MM.1S (cell line): ENCODE measurements at regions not wholly inside any gene's neighbourhood (a gene's known extent, or its start where the extent isn't known, plus 50 kb on each side); places are given as distances from the start of the nearest gene placed in this dataset.

Source experiments
- DNase-seq: peaks from one replicate; pipeline ENCODE4 v3.0.0-alpha.2; 2015
- H2AFZ ChIP-seq: fragments of 300-600 bp; sonication (generic); 2 replicates; pipeline ENCODE4 v1.6.0; 2016; ENCODE audit warnings: antibody characterized with exemption, low read length
- H3F3A ChIP-seq: fragments of 300-600 bp; sonication (generic); 2 replicates; pipeline ENCODE4 v1.6.1; 2016; ENCODE audit warnings: mild to moderate bottlenecking, antibody characterized with exemption, low read length, moderate library complexity, mixed read lengths; ENCODE audit not compliant: insufficient read depth
- H3K27ac ChIP-seq: fragments of 300-600 bp; sonication (generic); 2 replicates; pipeline ENCODE4 v1.5.1; 2016; ENCODE audit warnings: mild to moderate bottlenecking, low read length
- H3K27me3 ChIP-seq: fragments of 300-600 bp; sonication (generic); replicated peaks from 2 replicates; pipeline ENCODE4 v1.6.0; 2016; ENCODE audit warnings: low read length; ENCODE audit not compliant: insufficient read depth
- H3K36me3 ChIP-seq: fragments of 300-600 bp; sonication (generic); replicated peaks from 2 replicates; pipeline ENCODE4 v1.6.1; 2016; ENCODE audit warnings: mild to moderate bottlenecking, low read length, mixed read lengths; ENCODE audit not compliant: insufficient read depth
- H3K4me1 ChIP-seq: fragments of 300-600 bp; sonication (generic); 2 replicates; pipeline ENCODE4 v1.6.1; 2016; ENCODE audit warnings: low read length, mixed read lengths
- H3K4me2 ChIP-seq: fragments of 300-600 bp; sonication (generic); 2 replicates; pipeline ENCODE4 v1.6.0; 2016; ENCODE audit warnings: low read depth, low read length
- H3K4me3 ChIP-seq: fragments of 300-600 bp; sonication (generic); 2 replicates; pipeline ENCODE4 v1.5.1; 2016; ENCODE audit warnings: low read length, mixed read lengths
- H3K79me2 ChIP-seq: fragments of 300-600 bp; sonication (generic); 2 replicates; pipeline ENCODE4 v1.6.1; 2016; ENCODE audit warnings: mixed run types, low read length, mixed read lengths
- H3K9ac ChIP-seq: fragments of 300-600 bp; sonication (generic); 2 replicates; pipeline ENCODE4 v1.6.1; 2016; ENCODE audit warnings: low read length, mixed read lengths
- H3K9me2 ChIP-seq: fragments of 300-600 bp; sonication (generic); replicated peaks from 2 replicates; pipeline ENCODE4 v1.6.1; 2016; ENCODE audit warnings: mild to moderate bottlenecking, low read length, mixed read lengths; ENCODE audit not compliant: insufficient read depth
- H3K9me3 ChIP-seq: fragments of 300-600 bp; sonication (generic); replicated peaks from 2 replicates; pipeline ENCODE4 v1.6.1; 2016; ENCODE audit warnings: mild to moderate bottlenecking, low read length, mixed read lengths; ENCODE audit not compliant: insufficient read depth
- H4K20me1 ChIP-seq: fragments of 300-600 bp; sonication (generic); 2 replicates; pipeline ENCODE4 v1.6.1; 2016; ENCODE audit warnings: mild to moderate bottlenecking, low read length, moderate library complexity, mixed read lengths; ENCODE audit not compliant: insufficient read depth
- EZH2 ChIP-seq: fragments of 300-600 bp; sonication (generic); optimal IDR thresholded peaks from 2 replicates; pipeline ENCODE3; 2017; ENCODE audit warnings: low read depth, mild to moderate bottlenecking, antibody characterized with exemption, low read length, mixed read lengths
- EZH2phosphoT487 ChIP-seq: fragments of 300-600 bp; sonication (generic); IDR thresholded peaks from 2 replicates; pipeline ENCODE4 v1.6.1; 2018; ENCODE audit warnings: antibody characterized with exemption, low read length
- TF ChIP-seq, protein P1 (sequence below): fragments of 300-600 bp; sonication (generic); IDR thresholded peaks from 2 replicates; pipeline ENCODE4 v1.5.1; 2016; ENCODE audit warnings: antibody characterized with exemption, low read length, mixed read lengths

DNA sequence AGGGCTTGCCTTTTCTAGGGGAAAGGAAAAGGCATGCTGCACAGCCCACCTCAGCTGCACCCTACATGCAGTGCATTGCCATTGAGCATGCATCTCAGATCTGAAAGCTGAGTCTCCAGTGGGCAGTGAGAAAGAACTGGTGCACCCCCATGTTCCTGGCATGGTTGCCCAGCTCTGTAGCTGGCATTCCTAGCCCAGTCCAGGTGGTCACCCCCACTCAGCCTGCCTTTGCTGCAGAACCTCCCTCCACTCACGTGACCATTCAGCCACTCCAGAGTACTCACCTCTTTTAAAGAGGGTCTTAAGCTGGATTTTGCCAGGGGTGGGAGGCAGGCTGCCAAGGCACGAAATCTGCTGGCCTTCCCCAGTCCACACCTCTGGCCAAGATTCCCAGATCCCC, 208.6 kb upstream of the TOPAZ1 start:
- Histone ChIP-seq H4K20me1 (no peaks in the 10 kb centered on the region), H2AFZ (no peak overlapping the region), H3K79me2 (no peaks in the 10 kb centered on the region), H3K27me3 (no peaks in the 10 kb centered on the region), H3K9ac (no peak overlapping the region), H3K9me2 (no peaks in the 10 kb centered on the region), H3K27ac (no peak overlapping the region), H3K4me2 (no peak overlapping the region), H3K4me3 (no peak overlapping the region), H3K9me3 (no peaks in the 10 kb centered on the region), H3K36me3 (no peaks in the 10 kb centered on the region), H3K4me1 (no peaks in the 10 kb centered on the region), H3F3A (no peaks in the 10 kb centered on the region)
- TF ChIP-seq EZH2 (no peak), EZH2phosphoT487 (no peak)
- TF ChIP-seq, protein P1, sequence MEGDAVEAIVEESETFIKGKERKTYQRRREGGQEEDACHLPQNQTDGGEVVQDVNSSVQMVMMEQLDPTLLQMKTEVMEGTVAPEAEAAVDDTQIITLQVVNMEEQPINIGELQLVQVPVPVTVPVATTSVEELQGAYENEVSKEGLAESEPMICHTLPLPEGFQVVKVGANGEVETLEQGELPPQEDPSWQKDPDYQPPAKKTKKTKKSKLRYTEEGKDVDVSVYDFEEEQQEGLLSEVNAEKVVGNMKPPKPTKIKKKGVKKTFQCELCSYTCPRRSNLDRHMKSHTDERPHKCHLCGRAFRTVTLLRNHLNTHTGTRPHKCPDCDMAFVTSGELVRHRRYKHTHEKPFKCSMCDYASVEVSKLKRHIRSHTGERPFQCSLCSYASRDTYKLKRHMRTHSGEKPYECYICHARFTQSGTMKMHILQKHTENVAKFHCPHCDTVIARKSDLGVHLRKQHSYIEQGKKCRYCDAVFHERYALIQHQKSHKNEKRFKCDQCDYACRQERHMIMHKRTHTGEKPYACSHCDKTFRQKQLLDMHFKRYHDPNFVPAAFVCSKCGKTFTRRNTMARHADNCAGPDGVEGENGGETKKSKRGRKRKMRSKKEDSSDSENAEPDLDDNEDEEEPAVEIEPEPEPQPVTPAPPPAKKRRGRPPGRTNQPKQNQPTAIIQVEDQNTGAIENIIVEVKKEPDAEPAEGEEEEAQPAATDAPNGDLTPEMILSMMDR: no peak
- DNase-seq: no peak

DNA sequence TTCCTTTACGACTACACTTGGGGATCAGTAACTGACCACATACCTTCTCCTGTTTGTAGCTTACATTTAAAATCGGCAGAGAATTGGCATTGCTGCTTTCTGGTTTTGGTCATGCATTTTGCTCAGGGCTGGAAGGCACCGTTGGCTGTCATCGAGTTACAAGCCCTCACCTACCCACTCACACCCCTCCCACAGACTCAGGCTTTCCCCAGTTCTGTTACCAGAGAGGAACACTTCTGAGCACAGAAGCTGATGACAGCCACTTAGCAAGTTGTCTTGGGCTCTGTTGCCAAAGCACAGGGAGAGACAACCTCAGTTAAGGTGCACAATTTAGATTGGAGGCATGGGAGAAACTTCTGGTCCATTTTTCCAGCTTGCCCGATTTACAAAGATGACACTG, 204.8 kb upstream of the TOPAZ1 start:
- no peak for DNase-seq
- Histone ChIP-seq H3K9me2 (no peaks in the 10 kb centered on the region), H3K4me1 (peaks cover 6% of the 10 kb centered on the region; the same call in 1 of the 2 replicates), H3K4me2 (no peak overlapping the region), H3K79me2 (no peaks in the 10 kb centered on the region), H3K27me3 (no peaks in the 10 kb centered on the region), H3K4me3 (no peak overlapping the region), H3K9ac (no peak overlapping the region), H3K27ac (no peak overlapping the region), H2AFZ (no peak overlapping the region), H4K20me1 (no peaks in the 10 kb centered on the region), H3F3A (no peaks in the 10 kb centered on the region), H3K9me3 (no peaks in the 10 kb centered on the region), H3K36me3 (no peaks in the 10 kb centered on the region)
- TF ChIP-seq, protein P1: no peak

DNA sequence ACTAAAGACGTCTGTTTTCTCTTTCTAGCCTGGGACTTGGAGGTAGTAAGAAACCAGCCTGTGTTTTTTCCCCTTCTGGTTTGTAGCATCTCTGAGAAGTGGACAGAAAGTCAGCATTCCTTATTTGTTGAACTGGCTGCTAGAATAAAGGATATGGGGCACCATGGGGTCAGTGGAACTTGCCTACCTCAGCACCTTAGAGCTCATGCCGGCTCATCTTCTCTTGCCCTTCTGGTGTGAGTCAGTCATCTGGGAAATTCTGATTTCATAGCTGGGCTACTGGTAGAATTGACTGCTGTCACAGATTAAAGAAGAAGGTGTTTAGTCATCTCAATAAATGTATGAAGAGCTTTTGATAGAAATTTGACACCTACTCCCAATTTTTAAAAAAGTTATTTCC, 202.7 kb upstream of the TOPAZ1 start:
- no peaks in the 10 kb centered on the region for H3K36me3 ChIP-seq
- no peaks in the 10 kb centered on the region for H3K9me3 ChIP-seq
- TF ChIP-seq, protein P1: no peak
- no peak for TF ChIP-seq EZH2phosphoT487
- TF ChIP-seq EZH2: no peak
- peaks cover 6% of the 10 kb centered on the region; the same call in 1 of the 2 replicates for H3K4me1 ChIP-seq
- no peaks in the 10 kb centered on the region for H3K27me3 ChIP-seq
- H3K9ac ChIP-seq: no peak overlapping the region
- no peaks in the 10 kb centered on the region; the same call in none of the 2 replicates for H3K79me2 ChIP-seq
- no peak overlapping the region for H3K27ac ChIP-seq
- no peak overlapping the region for H2AFZ ChIP-seq
- no peak for DNase-seq
- no peaks in the 10 kb centered on the region for H3K9me2 ChIP-seq
- no peaks in the 10 kb centered on the region for H4K20me1 ChIP-seq
- H3K4me3 ChIP-seq: no peak overlapping the region
- no peak overlapping the region for H3K4me2 ChIP-seq
- no peaks in the 10 kb centered on the region for H3F3A ChIP-seq

DNA sequence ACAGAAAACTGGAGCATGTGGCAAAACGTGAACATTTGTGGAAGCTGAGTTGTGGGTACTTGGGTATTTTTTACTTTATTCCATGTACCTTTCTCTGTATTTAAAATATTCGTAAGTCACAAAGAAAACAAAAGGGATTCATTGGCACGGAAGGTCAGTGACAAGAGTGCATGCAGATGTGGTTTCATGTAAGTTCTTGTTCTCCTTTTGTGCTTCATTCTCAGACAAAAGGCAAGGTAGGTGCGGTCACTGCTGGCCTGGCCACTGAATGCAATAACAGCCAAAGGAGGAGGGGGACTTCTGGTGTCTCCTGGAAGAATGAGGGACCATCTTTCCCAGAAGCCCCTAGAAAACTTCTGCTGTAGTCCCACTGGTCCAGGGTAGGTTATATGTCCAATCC, 200.0 kb upstream of the TOPAZ1 start:
- Histone ChIP-seq H3K9ac (no peak overlapping the region), H3K4me2 (no peak overlapping the region), H4K20me1 (no peaks in the 10 kb centered on the region), H3K36me3 (no peaks in the 10 kb centered on the region), H3K27ac (no peak overlapping the region), H2AFZ (no peak overlapping the region), H3K27me3 (no peaks in the 10 kb centered on the region), H3K9me2 (no peaks in the 10 kb centered on the region), H3K79me2 (no peaks in the 10 kb centered on the region; the same call in none of the 2 replicates), H3K4me1 (peaks cover 24% of the 10 kb centered on the region), H3K4me3 (no peak overlapping the region), H3F3A (peaks cover 16% of the 10 kb centered on the region), H3K9me3 (no peaks in the 10 kb centered on the region)
- DNase-seq: no peak
- TF ChIP-seq EZH2 (no peak), EZH2phosphoT487 (no peak)
- TF ChIP-seq, protein P1: no peak
